ENCODE measurements at regions not wholly inside any gene's neighbourhood (a gene's known extent, or its start where the extent isn't known, plus 50 kb on each side); places are given as distances from the start of the nearest gene placed in this dataset.
A peak's percentile ranks its signal among the peaks of the same experiment; 100 is the strongest.

DNA sequence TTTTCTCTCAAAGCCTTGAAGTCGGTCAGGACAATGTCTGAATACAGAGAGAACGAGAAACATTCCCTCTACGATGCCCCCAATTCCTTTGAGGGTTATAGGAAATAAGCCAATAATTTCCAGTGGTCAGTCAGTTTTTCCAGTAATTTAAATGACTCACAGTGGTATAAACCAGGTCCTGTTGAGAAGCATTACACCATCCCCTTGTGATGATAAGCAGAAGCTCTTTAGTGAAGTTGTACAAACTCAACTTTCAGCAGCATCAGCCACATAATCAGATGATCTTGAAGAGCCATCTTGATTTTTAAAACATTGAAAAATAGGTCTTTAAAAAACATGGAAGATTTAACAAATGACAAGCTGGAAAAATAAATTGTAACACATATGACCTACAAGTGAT is 173.9 kb upstream of the ZNF462 start:
- TF ChIP-seq RARB (CRISPR knock-in tag; IDR thresholded peaks at IDR 0.05), result no peak
- TF ChIP-seq CSDC2 (CRISPR knock-in tag; IDR thresholded peaks at IDR 0.05), result 0 out of 2 replicates have a peak, but pooled peaks have one; percentile 63
